Lung (tissue), 11 donors: ENCODE measurements at regions not wholly inside any gene's neighbourhood (a gene's known extent, or its start where the extent isn't known, plus 50 kb on each side); places are given as distances from the start of the nearest gene placed in this dataset.
A peak's percentile ranks its signal among the peaks of the same experiment; 100 is the strongest.

Experiments
- ATAC-seq: fragments of 200-7000 bp; cut with Tn5 transposase; one replicate; pipeline ENCODE4 v1.9.1; 2020; ENCODE audit warnings: moderate number of reproducible peaks; ENCODE audit not compliant: insufficient read depth, low FRiP score
- DNase-seq, 3 donors: peaks; one replicate each; pipeline ENCODE4 v3.0.0-alpha.2; 2013 to 2017
- H3K27ac ChIP-seq, 2 donors: one replicate each; pipeline ENCODE4 v1.5.1; 2013; ENCODE audit warnings: mild to moderate bottlenecking in 2 of 2, moderate library complexity in 2 of 2, control low read depth in 1 of 2, inconsistent platforms in 1 of 2, low read depth in 1 of 2, low read length in 1 of 2
- H3K27me3 ChIP-seq, 3 donors: one replicate each; pipeline ENCODE4 v1.5.1; 2013; ENCODE audit warnings: low read length in 2 of 3; ENCODE audit not compliant: control insufficient read depth in 3 of 3, insufficient read depth in 3 of 3
- H3K36me3 ChIP-seq, 4 donors: one replicate each; pipeline ENCODE4 v1.5.1; 2013; ENCODE audit warnings: low read length in 4 of 4, mild to moderate bottlenecking in 1 of 4, moderate library complexity in 1 of 4; ENCODE audit not compliant: control insufficient read depth in 4 of 4, insufficient read depth in 4 of 4
- H3K4me1 ChIP-seq, 5 donors: one replicate each; pipeline ENCODE4 v1.5.1; 2013; ENCODE audit warnings: low read length in 5 of 5, mild to moderate bottlenecking in 2 of 5, moderate library complexity in 1 of 5; ENCODE audit not compliant: control insufficient read depth in 5 of 5, insufficient read depth in 5 of 5
- H3K4me3 ChIP-seq: one replicate; pipeline ENCODE4 v1.5.1; 2013; ENCODE audit warnings: mild to moderate bottlenecking, control low read depth, moderate library complexity
- H3K9ac ChIP-seq, 2 donors: one replicate each; pipeline ENCODE4 v1.5.1; 2013; ENCODE audit warnings: low read length in 2 of 2, control low read depth in 1 of 2; ENCODE audit not compliant: insufficient read depth in 1 of 2
- H3K9me3 ChIP-seq, 4 donors: one replicate each; pipeline ENCODE4 v1.5.1; 2013; ENCODE audit warnings: low read length in 3 of 4, mild to moderate bottlenecking in 1 of 4, moderate library complexity in 1 of 4; ENCODE audit not compliant: control insufficient read depth in 4 of 4, insufficient read depth in 3 of 4
- CTCF ChIP-seq: IDR thresholded peaks from 2 replicates; pipeline ENCODE4 v1.5.1; 2012; ENCODE audit warnings: mild to moderate bottlenecking; ENCODE audit errors: control extremely low read depth, extremely low read depth
- WGBS, 2 donors: extraction: QIAGEN DNeasy Blood & Tissue Kit; methylation state at CpG; one replicate each; pipeline ENCODE4 v1.1.7; 2013; 5-methylcytosine and 5-hydroxymethylcytosine counted together
- donor health status: control.
- donor health status: control.
- donor health status: Bipolar disorder and iron deficiency.
- donor health status: healthy.
- donor health status: DM: yes; HTN: yes; CAD: no.

GRCh38 chr5:155598552-155598951, 585.0 kb downstream of the KIF4B start:
- no peaks in the 10 kb centered on the region for H3K27me3 ChIP-seq
- H3K4me3 ChIP-seq = no peak overlapping the region
- no peak for TF ChIP-seq CTCF
- ATAC-seq = no peak
- H3K9ac ChIP-seq = no peak overlapping the region
- no peaks in the 10 kb centered on the region for H3K4me1 ChIP-seq
- H3K36me3 ChIP-seq = no peaks in the 10 kb centered on the region
- no peak overlapping the region for H3K27ac ChIP-seq
- H3K9me3 ChIP-seq = peaks cover 0 to 2% (median 0%) of the 10 kb centered on the region in 4 donors
- no peak for DNase-seq
- WGBS, 2 donors = 75 to 84% methylated on average over 4 of the region's 4 CpGs

- peaks cover 0 to 2% (median 0%) of the 10 kb centered on the region in 4 donors for H3K9me3 ChIP-seq
- no peak overlapping the region for H3K9ac ChIP-seq
- TF ChIP-seq CTCF = no peak
- no peaks in the 10 kb centered on the region for H3K36me3 ChIP-seq
- H3K27ac ChIP-seq = no peak overlapping the region
- no peak overlapping the region for H3K4me3 ChIP-seq
- ATAC-seq (no peak), DNase-seq (peak; percentile 18 to 64 (median 22))
- no peaks in the 10 kb centered on the region for H3K27me3 ChIP-seq
- WGBS, 2 donors = 51 to 63% methylated on average over 1 of the region's 1 CpG
- H3K4me1 ChIP-seq = no peaks in the 10 kb centered on the region
Observed at GRCh38 chr5:155605920-155606319, 592.4 kb downstream of the KIF4B start.

- ATAC-seq = no peak
- DNase-seq = peak; percentile 3 to 16 (median 11)
Observed at GRCh38 chr5:155616779-155617392, 603.3 kb downstream of the KIF4B start.

More at GRCh38 chr5:155616779-155617392, 603.3 kb downstream of the KIF4B start:
- Histone ChIP-seq H3K9ac (no peak overlapping the region), H3K4me3 (no peak overlapping the region), H3K9me3 (no peaks in the 10 kb centered on the region), H3K27me3 (no peaks in the 10 kb centered on the region), H3K36me3 (no peaks in the 10 kb centered on the region), H3K4me1 (no peaks in the 10 kb centered on the region), H3K27ac (no peak overlapping the region)
- no peak for TF ChIP-seq CTCF
- WGBS, 2 donors = 58 to 62% methylated on average over 4 of the region's 4 CpGs
